Stimulated activated CD4-positive, alpha-beta T cell treated with anti-CD3 and anti-CD28 coated beads, TNF-alpha, amount 100 ng/mL, for 48 hours (primary cell): ENCODE measurements at regions not wholly inside any gene's neighbourhood (a gene's known extent, or its start where the extent isn't known, plus 50 kb on each side); places are given as distances from the start of the nearest gene placed in this dataset.

ENCODE experiments used
- DNase-seq, 3 donors: peaks; one replicate each; pipeline ENCODE4 v3.0.0-alpha.2; 2020; ENCODE audit warnings: low read depth in 3 of 3

GRCh38 chr7:156309016-156309620, 331.5 kb upstream of the RNF32 start:
- DNase-seq, result no peak

- no peak for DNase-seq
These were observed 333.4 kb upstream of the RNF32 start for GRCh38 chr7:156307193-156307592.

GRCh38 chr7:156305351-156305750, 335.2 kb upstream of the RNF32 start:
- DNase-seq, result no peak

GRCh38 chr7:156282816-156283215, 357.8 kb upstream of the RNF32 start:
- DNase-seq, result no peak

- no peak for DNase-seq
These were observed 360.9 kb upstream of the RNF32 start for GRCh38 chr7:156279635-156280034.

- no peak for DNase-seq
These were observed 365.3 kb upstream of the RNF32 start for GRCh38 chr7:156275292-156275691.

GRCh38 chr7:156274557-156274956, 366.0 kb upstream of the RNF32 start:
- no peak for DNase-seq

GRCh38 chr7:156261581-156261980, 379.0 kb upstream of the RNF32 start:
- no peak for DNase-seq

- DNase-seq, result no peak
These were observed 382.7 kb upstream of the RNF32 start for GRCh38 chr7:156257904-156258303.

- DNase-seq, result no peak
These were observed 384.9 kb upstream of the RNF32 start for GRCh38 chr7:156255635-156256034.

- DNase-seq, result no peak
These were observed 388.7 kb upstream of the RNF32 start for GRCh38 chr7:156251861-156252260.

GRCh38 chr7:156240532-156240931, 400.0 kb upstream of the RNF32 start:
- no peak for DNase-seq

- no peak for DNase-seq
These were observed 402.0 kb upstream of the RNF32 start for GRCh38 chr7:156238366-156239133.

- no peak for DNase-seq
These were observed 403.0 kb upstream of the RNF32 start for GRCh38 chr7:156237614-156238013.

GRCh38 chr7:156236936-156237599, 403.5 kb upstream of the RNF32 start:
- DNase-seq, result no peak

- DNase-seq, result no peak
These were observed 404.2 kb upstream of the RNF32 start for GRCh38 chr7:156236181-156236889.

- no peak for DNase-seq
These were observed 405.7 kb upstream of the RNF32 start for GRCh38 chr7:156234666-156235494.

GRCh38 chr7:156234192-156234591, 406.4 kb upstream of the RNF32 start:
- DNase-seq, result no peak

GRCh38 chr7:156232931-156233705, 407.5 kb upstream of the RNF32 start:
- no peak for DNase-seq

- no peak for DNase-seq
These were observed 410.0 kb upstream of the RNF32 start for GRCh38 chr7:156230576-156230975.

GRCh38 chr7:156224833-156225225, 412.6 kb upstream of the SHH start:
- DNase-seq, result no peak
